ENCODE measurements at regions not wholly inside any gene's neighbourhood (a gene's known extent, or its start where the extent isn't known, plus 50 kb on each side); places are given as distances from the start of the nearest gene placed in this dataset.

DNA sequence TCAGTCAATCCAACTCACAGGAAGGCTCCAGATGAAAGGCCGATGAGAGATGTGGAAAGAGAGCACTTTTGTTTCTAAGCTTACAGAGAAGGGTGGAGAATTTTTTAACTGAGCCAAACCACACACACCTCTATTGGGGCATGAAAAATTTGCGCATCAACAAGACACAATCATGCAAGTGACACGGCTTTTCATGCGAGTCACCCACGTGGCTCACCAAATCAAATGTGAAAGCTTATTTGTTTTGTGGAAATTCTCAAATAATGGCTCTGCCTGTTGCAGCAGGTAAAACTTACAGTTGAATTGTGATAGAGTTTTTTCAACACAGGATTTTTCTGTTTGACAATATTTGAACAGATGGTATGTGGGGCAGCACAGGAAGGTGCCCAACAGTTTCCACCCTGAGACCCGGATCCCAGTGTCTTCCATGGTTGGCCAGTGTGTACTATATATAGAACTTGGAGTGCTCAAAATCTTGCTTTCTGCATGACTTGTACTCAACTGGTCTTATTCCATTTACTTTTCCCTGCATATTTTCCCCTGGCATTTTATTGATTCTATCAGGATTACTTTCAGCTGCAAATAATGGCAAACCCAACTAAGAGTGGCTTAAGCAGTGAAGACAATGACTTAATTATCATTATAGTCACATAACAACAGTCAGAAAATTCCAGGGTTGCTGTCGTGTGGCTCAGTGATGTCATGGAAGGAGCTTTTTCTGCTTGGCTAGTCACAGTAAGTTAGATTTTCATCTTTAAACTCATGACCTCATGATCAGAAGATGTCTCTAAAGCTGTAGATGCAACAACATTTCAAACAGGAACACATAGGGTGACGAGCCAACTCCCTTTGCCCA is 90.6 kb upstream of the SIM2 start:
- Histone ChIP-seq H3K9me3 (ENCODE audit: low read length) (no peaks in the 10 kb centered on the region), H3K4me3 (ENCODE audit: low read length) (no peak overlapping the region), H3K79me2 (ENCODE audit: low read length) (no peaks in the 10 kb centered on the region), H3K4me1 (ENCODE audit: low read length) (no peaks in the 10 kb centered on the region), H3K9me2 (replicated peaks; ENCODE audit: insufficient read depth, low read length) (no peaks in the 10 kb centered on the region), H3K27ac (ENCODE audit: low read length) (no peak overlapping the region), H3K27me3 (ENCODE audit: low read length) (no peaks in the 10 kb centered on the region), H3K36me3 (ENCODE audit: insufficient read depth, low read length) (no peaks in the 10 kb centered on the region), H2AFZ (ENCODE audit: low read length) (no peak overlapping the region), H3K9ac (ENCODE audit: low read length) (no peak overlapping the region), H3K4me2 (ENCODE audit: low read depth, low read length, poor library complexity, severe bottlenecking) (no peak overlapping the region), H4K20me1 (ENCODE audit: insufficient read depth, low read depth, low read length) (no peaks in the 10 kb centered on the region)
- DNase-seq, result no peak

DNA sequence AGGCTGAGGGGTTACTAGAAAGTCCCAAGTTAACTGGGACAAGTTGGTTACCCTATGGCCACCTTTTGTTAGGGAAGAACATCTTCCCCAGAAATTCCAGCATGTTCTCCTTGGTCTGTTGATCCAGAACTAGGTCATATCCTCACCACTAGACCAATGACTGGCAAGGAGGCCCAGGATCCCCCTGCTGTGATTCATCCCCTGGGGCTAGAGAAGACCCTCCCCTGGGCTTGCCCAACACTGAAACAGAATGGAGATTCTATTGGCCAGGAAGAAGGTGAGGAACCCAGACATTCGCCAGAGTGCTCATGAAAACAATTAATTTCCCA is 90.1 kb upstream of the SIM2 start:
- Histone ChIP-seq H3K9ac (ENCODE audit: low read length) (no peak overlapping the region), H4K20me1 (ENCODE audit: insufficient read depth, low read depth, low read length) (no peaks in the 10 kb centered on the region), H2AFZ (ENCODE audit: low read length) (no peak overlapping the region), H3K9me2 (replicated peaks; ENCODE audit: insufficient read depth, low read length) (no peaks in the 10 kb centered on the region), H3K27ac (ENCODE audit: low read length) (no peak overlapping the region), H3K4me3 (ENCODE audit: low read length) (no peak overlapping the region), H3K4me2 (ENCODE audit: low read depth, low read length, poor library complexity, severe bottlenecking) (no peak overlapping the region), H3K27me3 (ENCODE audit: low read length) (no peaks in the 10 kb centered on the region), H3K36me3 (ENCODE audit: insufficient read depth, low read length) (no peaks in the 10 kb centered on the region), H3K4me1 (ENCODE audit: low read length) (no peaks in the 10 kb centered on the region), H3K79me2 (ENCODE audit: low read length) (no peaks in the 10 kb centered on the region), H3K9me3 (ENCODE audit: low read length) (no peaks in the 10 kb centered on the region)
- no peak for DNase-seq

DNA sequence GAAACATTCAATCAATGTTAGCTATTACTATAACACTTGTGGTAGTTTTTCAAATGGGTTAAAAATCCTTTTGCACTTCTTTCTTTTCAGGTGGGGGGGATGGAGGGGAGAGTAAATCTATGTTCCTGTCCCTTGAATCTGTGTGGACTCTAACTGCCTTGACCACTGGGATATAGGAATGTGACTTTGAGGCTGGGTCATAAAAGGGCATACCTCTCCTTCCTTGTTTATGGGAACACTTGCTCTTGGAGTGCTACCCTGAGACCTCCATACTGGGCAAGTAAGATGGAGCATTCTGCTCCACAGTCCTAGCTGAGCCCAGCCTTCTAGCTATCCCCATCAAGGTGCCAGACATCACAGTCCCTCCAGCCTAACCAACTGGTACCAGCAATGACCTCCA is 89.3 kb upstream of the SIM2 start:
- no peaks in the 10 kb centered on the region for H3K9me2 ChIP-seq (replicated peaks; ENCODE audit: insufficient read depth, low read length)

DNA sequence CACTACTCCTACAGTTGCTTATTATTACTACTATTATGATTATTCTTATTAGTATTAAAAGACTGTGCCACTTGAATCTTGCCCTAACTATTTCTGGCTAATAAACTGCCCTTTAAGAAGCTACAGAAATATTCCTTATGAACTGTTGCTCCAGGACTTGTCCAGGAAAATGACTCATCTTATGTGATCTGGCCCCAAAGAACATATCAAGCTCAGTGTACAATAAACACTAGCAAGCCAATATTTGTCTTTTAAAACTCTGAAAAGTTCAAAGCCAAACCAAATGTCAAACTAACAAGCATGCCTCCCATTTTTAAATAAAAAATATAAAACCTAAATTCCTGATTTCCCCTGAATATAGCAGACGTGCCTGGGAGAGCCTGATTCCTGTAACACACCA is 88.7 kb upstream of the SIM2 start:
- DNase-seq, result no peak
- Histone ChIP-seq H3K27me3 (ENCODE audit: low read length) (no peaks in the 10 kb centered on the region), H3K79me2 (ENCODE audit: low read length) (no peaks in the 10 kb centered on the region), H2AFZ (ENCODE audit: low read length) (no peak overlapping the region), H3K27ac (ENCODE audit: low read length) (no peak overlapping the region), H4K20me1 (ENCODE audit: insufficient read depth, low read depth, low read length) (no peaks in the 10 kb centered on the region), H3K4me3 (ENCODE audit: low read length) (no peak overlapping the region), H3K9ac (ENCODE audit: low read length) (no peak overlapping the region), H3K36me3 (ENCODE audit: insufficient read depth, low read length) (no peaks in the 10 kb centered on the region), H3K4me2 (ENCODE audit: low read depth, low read length, poor library complexity, severe bottlenecking) (no peak overlapping the region), H3K9me3 (ENCODE audit: low read length) (no peaks in the 10 kb centered on the region), H3K9me2 (replicated peaks; ENCODE audit: insufficient read depth, low read length) (no peaks in the 10 kb centered on the region), H3K4me1 (ENCODE audit: low read length) (no peaks in the 10 kb centered on the region)

More for the DNA sequence above, 89.3 kb upstream of the SIM2 start:
- H3K9ac ChIP-seq (ENCODE audit: low read length), result no peak overlapping the region
- no peak overlapping the region for H3K27ac ChIP-seq (ENCODE audit: low read length)
- no peak overlapping the region for H2AFZ ChIP-seq (ENCODE audit: low read length)
- no peaks in the 10 kb centered on the region for H3K79me2 ChIP-seq (ENCODE audit: low read length)
- no peaks in the 10 kb centered on the region for H3K36me3 ChIP-seq (ENCODE audit: insufficient read depth, low read length)
- H3K4me3 ChIP-seq (ENCODE audit: low read length), result no peak overlapping the region
- H3K4me2 ChIP-seq (ENCODE audit: low read depth, low read length, poor library complexity, severe bottlenecking), result no peak overlapping the region
- H3K27me3 ChIP-seq (ENCODE audit: low read length), result no peaks in the 10 kb centered on the region
- H3K9me3 ChIP-seq (ENCODE audit: low read length), result no peaks in the 10 kb centered on the region
- H3K4me1 ChIP-seq (ENCODE audit: low read length), result no peaks in the 10 kb centered on the region
- no peaks in the 10 kb centered on the region for H4K20me1 ChIP-seq (ENCODE audit: insufficient read depth, low read depth, low read length)
- no peak for DNase-seq

DNA sequence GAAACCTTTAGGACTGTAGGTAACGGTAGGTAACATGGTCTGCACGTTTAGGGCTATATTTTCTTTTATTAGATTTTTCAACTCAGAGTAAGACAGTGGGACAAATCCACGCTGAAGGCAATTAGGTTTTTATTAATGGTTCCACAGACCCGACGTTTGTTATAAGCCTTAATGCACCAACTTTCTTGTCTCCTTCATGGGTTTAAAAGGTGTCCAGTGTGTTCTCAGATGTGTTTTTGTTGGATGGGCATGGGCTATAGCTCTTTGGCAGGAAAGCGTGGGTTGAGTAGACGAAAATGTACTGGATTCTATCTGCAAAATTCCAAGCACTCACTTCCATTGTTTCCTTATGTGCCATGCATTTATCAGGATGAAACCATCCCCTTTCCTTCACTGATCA is 88.0 kb upstream of the SIM2 start:
- no peak overlapping the region for H3K4me2 ChIP-seq (ENCODE audit: low read depth, low read length, poor library complexity, severe bottlenecking)
- no peak overlapping the region for H2AFZ ChIP-seq (ENCODE audit: low read length)
- H3K27me3 ChIP-seq (ENCODE audit: low read length), result no peaks in the 10 kb centered on the region
- no peaks in the 10 kb centered on the region for H3K9me3 ChIP-seq (ENCODE audit: low read length)
- no peaks in the 10 kb centered on the region for H3K9me2 ChIP-seq (replicated peaks; ENCODE audit: insufficient read depth, low read length)
- no peaks in the 10 kb centered on the region for H3K79me2 ChIP-seq (ENCODE audit: low read length)
- no peaks in the 10 kb centered on the region for H4K20me1 ChIP-seq (ENCODE audit: insufficient read depth, low read depth, low read length)
- no peaks in the 10 kb centered on the region for H3K36me3 ChIP-seq (ENCODE audit: insufficient read depth, low read length)
- H3K27ac ChIP-seq (ENCODE audit: low read length), result no peak overlapping the region
- no peak for DNase-seq
- H3K4me1 ChIP-seq (ENCODE audit: low read length), result no peaks in the 10 kb centered on the region
- H3K9ac ChIP-seq (ENCODE audit: low read length), result no peak overlapping the region
- H3K4me3 ChIP-seq (ENCODE audit: low read length), result no peak overlapping the region

DNA sequence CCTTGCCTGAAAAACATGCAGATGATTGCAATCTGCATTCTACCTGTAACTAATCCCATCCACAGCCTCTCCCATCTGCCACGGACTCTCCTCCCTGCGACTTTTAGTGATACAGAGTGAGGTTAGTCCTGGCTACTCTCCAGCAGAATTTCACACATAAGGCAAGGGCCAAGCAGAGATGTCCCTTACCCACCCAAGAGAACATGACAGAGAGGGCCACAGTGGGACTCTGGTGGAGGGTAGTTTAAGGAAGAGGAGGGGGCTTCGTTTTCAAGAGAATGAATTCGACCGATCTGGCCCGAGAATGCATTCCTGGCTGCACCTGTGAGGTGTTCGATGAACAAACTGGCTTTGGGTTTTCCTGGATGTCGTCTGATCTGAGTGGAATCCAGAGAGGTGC is 87.5 kb upstream of the SIM2 start:
- Histone ChIP-seq H3K9me2 (replicated peaks; ENCODE audit: insufficient read depth, low read length) (no peaks in the 10 kb centered on the region), H3K4me2 (ENCODE audit: low read depth, low read length, poor library complexity, severe bottlenecking) (no peak overlapping the region), H4K20me1 (ENCODE audit: insufficient read depth, low read depth, low read length) (no peaks in the 10 kb centered on the region), H3K4me3 (ENCODE audit: low read length) (no peak overlapping the region), H3K4me1 (ENCODE audit: low read length) (no peaks in the 10 kb centered on the region), H3K27me3 (ENCODE audit: low read length) (no peaks in the 10 kb centered on the region), H2AFZ (ENCODE audit: low read length) (no peak overlapping the region), H3K9me3 (ENCODE audit: low read length) (no peaks in the 10 kb centered on the region), H3K27ac (ENCODE audit: low read length) (no peak overlapping the region), H3K36me3 (ENCODE audit: insufficient read depth, low read length) (no peaks in the 10 kb centered on the region), H3K79me2 (ENCODE audit: low read length) (no peaks in the 10 kb centered on the region), H3K9ac (ENCODE audit: low read length) (no peak overlapping the region)
- DNase-seq, result no peak

DNA sequence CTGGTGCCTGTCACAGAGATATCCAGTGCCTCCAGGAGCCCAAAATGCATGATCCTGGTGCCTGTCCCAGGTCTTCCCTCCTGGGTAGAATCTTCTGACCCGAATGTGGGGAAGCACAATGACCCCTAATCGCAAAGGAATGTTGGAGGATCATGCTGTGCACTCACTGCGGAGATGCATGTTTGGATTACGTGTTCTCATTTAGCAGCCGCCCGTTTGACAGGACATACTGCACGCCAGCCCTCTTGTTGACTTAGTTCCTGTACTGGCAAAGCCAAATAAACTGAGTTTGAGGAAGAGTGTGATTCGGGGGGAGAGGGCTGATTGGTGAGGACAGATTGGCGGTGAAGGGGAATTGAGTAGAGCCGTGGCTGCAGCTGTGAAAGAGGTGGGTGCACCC is 85.9 kb upstream of the SIM2 start:
- Histone ChIP-seq H3K9me3 (ENCODE audit: low read length) (no peaks in the 10 kb centered on the region), H3K4me2 (ENCODE audit: low read depth, low read length, poor library complexity, severe bottlenecking) (no peak overlapping the region), H3K4me1 (ENCODE audit: low read length) (no peaks in the 10 kb centered on the region), H3K9me2 (replicated peaks; ENCODE audit: insufficient read depth, low read length) (no peaks in the 10 kb centered on the region), H3K27me3 (ENCODE audit: low read length) (no peaks in the 10 kb centered on the region), H3K27ac (ENCODE audit: low read length) (no peak overlapping the region), H2AFZ (ENCODE audit: low read length) (no peak overlapping the region), H3K9ac (ENCODE audit: low read length) (no peak overlapping the region), H3K79me2 (ENCODE audit: low read length) (no peaks in the 10 kb centered on the region), H3K4me3 (ENCODE audit: low read length) (no peak overlapping the region), H4K20me1 (ENCODE audit: insufficient read depth, low read depth, low read length) (no peaks in the 10 kb centered on the region), H3K36me3 (ENCODE audit: insufficient read depth, low read length) (no peaks in the 10 kb centered on the region)
- DNase-seq, result no peak

DNA sequence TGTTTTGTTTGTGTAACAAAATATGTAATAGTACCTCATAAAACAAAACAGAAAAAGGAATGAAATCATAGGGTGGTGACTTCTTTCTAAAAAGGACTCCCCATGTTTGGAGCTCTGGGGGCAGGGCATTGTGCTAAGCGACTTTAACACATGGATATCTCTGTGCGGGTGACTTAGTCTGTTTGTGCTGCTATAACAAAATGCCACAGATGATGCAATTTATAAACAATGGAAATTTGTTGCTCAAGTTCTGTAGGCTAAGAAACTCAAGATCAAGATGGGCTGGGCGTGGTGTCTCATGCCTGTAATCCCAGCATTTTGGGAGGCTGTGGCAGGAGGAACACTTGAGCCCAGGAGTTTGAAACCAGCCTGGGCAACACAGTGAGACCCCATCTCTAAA is 85.4 kb upstream of the SIM2 start:
- H3K9me2 ChIP-seq (replicated peaks; ENCODE audit: insufficient read depth, low read length), result no peaks in the 10 kb centered on the region
- no peaks in the 10 kb centered on the region for H4K20me1 ChIP-seq (ENCODE audit: insufficient read depth, low read depth, low read length)
- H3K9me3 ChIP-seq (ENCODE audit: low read length), result no peaks in the 10 kb centered on the region
- DNase-seq, result no peak
- no peak overlapping the region for H3K27ac ChIP-seq (ENCODE audit: low read length)
- H3K4me1 ChIP-seq (ENCODE audit: low read length), result no peaks in the 10 kb centered on the region
- no peaks in the 10 kb centered on the region for H3K79me2 ChIP-seq (ENCODE audit: low read length)
- H3K27me3 ChIP-seq (ENCODE audit: low read length), result no peaks in the 10 kb centered on the region
- H3K4me3 ChIP-seq (ENCODE audit: low read length), result no peak overlapping the region
- H3K36me3 ChIP-seq (ENCODE audit: insufficient read depth, low read length), result no peaks in the 10 kb centered on the region
- H2AFZ ChIP-seq (ENCODE audit: low read length), result no peak overlapping the region
- H3K4me2 ChIP-seq (ENCODE audit: low read depth, low read length, poor library complexity, severe bottlenecking), result no peak overlapping the region
- no peak overlapping the region for H3K9ac ChIP-seq (ENCODE audit: low read length)

All from Karpas-422 (cell line).